OCI-LY3 (cell line): ENCODE measurements at regions not wholly inside any gene's neighbourhood (a gene's known extent, or its start where the extent isn't known, plus 50 kb on each side); places are given as distances from the start of the nearest gene placed in this dataset.
"Not testable (repeated sequence)": the region's sequence is repeated elsewhere in the genome, so short reads cannot be mapped to it uniquely, and the experiment has no call there.

Experiments used
- EZH2phosphoT487 ChIP-seq: fragments of 200-600 bp; shearing (Covaris generic); IDR thresholded peaks from 2 replicates; pipeline ENCODE4 v1.6.1; 2018; ENCODE audit warnings: antibody characterized with exemption, mixed run types, low read depth
- TF ChIP-seq, protein P1 (sequence below): fragments of 200-600, 300-600 bp; sonication (generic); IDR thresholded peaks from 2 replicates; pipeline ENCODE4 v1.5.1; 2014; ENCODE audit warnings: antibody characterized with exemption, low read length, low read depth

DNA sequence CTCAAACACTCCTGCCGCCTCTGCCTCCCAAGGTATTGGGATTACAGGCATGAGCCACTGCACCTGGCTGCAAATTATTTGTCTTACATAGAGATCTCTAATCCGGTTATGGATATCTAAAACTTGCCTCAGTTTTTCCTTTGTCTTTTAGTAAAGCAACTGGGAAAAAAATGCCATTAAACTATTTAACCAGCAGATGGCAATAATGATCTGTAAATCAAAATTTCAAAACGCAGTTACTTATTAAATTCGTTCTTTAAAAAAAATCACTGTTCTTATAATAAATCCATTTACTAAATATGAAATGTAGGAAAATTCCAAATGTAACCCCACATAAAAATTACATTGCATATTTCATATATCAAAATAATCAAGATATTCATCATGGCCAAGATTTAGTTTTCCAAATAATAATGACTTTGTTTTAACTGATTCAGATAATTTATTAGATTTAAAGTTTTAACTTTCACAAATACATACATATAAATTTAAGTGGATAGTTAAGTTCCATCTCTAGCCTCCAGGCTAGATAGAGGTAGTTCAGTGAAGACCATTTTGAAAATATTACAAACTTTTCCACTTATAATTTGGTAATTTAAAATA lies 125.8 kb downstream of the KBTBD2 start:
- TF ChIP-seq, protein P1, sequence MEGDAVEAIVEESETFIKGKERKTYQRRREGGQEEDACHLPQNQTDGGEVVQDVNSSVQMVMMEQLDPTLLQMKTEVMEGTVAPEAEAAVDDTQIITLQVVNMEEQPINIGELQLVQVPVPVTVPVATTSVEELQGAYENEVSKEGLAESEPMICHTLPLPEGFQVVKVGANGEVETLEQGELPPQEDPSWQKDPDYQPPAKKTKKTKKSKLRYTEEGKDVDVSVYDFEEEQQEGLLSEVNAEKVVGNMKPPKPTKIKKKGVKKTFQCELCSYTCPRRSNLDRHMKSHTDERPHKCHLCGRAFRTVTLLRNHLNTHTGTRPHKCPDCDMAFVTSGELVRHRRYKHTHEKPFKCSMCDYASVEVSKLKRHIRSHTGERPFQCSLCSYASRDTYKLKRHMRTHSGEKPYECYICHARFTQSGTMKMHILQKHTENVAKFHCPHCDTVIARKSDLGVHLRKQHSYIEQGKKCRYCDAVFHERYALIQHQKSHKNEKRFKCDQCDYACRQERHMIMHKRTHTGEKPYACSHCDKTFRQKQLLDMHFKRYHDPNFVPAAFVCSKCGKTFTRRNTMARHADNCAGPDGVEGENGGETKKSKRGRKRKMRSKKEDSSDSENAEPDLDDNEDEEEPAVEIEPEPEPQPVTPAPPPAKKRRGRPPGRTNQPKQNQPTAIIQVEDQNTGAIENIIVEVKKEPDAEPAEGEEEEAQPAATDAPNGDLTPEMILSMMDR: peak; percentile 38
- not testable (repeated sequence) for TF ChIP-seq EZH2phosphoT487
